Kidney glomerular epithelial cell (primary cell): ENCODE measurements at regions not wholly inside any gene's neighbourhood (a gene's known extent, or its start where the extent isn't known, plus 50 kb on each side); places are given as distances from the start of the nearest gene placed in this dataset.
"Not testable (repeated sequence)": the region's sequence is repeated elsewhere in the genome, so short reads cannot be mapped to it uniquely, and the experiment has no call there.

Experiments
- DNase-seq: peaks from one replicate; lab custom pipeline; 2025; lab: John Stamatoyannopoulos, UW

DNA sequence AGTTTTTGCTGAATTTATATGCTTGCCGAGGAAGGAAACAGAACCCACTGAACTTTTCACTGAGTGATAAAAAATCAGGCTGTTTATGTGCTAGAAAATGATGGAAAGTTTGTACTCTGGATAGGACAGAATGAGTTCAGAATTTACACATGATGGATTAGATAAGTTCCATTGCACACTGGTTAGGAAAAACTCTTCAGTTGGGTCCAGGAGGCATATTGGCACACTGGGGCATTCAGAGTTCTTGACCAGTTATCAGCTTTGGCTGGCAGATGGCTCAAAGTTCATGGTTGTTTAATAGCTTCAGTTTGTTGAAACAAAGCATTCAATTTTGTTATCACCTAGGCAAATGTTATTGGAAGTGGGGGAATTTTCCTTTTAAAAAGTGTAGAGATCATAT, 613.3 kb upstream of the SYNCRIP start:
- DNase-seq: no peak

DNA sequence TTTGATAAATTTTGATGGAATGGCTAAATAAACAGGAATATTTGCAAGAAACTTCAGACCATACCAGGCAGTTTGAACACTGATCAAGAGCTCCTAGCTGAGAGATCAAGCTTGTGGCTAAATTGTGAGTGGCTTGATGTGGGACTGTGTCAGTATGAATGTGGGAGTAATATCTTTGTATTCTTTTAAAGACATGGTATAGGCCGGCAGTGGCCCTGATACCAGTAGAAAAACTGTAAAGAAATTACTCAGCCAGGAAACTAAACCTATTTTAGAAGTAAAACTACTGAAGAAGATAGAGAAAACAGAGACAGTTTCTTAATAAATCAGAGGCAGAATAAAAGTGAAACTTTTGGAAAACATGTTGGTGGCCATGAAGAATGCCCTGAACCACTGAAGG, 608.4 kb upstream of the SYNCRIP start:
- DNase-seq: no peak

DNA sequence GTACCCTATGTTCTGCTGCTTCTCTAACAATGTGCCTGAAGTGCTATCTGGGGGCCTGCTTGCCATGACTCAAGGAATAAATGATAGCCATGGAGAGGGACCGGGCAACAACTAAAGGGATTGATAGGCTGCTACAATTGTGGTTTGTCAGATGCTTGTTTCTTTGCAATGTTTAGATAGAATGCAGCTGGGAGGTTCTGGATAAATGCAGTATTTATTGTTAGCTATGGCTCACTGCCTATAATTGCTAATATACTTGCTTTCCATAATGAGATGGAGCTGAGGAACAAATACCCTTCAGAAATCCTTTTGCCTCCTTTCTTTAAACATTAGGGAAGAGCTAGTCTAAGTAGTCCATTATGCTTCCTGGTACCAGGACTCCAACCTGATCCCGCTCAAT, 575.2 kb upstream of the SYNCRIP start:
- DNase-seq: no peak

DNA sequence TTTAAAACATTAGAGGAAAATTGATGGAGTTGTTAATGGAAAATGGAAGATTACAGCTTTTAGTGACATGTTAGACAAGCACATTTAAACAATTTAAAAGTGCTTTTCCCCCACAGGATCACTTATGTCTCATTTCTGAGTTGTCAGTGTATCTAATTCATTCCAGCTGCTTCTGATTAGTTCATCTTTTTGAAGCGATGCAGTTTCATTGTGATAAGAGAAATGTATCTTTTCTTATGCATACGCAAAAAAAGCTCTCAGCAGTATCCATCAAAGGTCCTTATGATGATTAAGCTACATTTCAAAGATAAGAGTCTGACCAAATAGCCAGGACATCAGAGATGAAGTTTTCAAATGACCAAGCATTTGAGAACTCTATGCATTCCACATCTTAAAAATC, 572.6 kb upstream of the SYNCRIP start:
- no peak for DNase-seq

DNA sequence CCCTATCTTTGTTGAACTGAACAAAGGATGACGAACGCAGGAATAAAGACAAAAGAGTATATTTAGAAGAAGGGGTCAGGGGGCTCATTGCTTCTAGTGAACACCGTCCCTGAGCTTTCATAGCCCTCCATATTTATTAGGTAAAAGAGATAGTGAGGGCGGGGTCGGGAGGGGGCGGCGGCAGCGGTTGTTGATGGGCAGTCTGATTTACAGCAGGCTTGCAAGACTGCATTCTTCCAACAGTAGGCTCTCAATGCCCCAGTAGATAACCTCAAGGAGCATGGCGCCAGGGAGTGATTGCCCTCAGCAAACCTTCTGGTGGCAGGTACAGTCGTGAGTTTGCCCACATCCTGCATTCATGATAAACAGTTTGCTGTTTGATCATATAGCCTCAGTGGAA, 563.3 kb upstream of the SYNCRIP start:
- DNase-seq: no peak

DNA sequence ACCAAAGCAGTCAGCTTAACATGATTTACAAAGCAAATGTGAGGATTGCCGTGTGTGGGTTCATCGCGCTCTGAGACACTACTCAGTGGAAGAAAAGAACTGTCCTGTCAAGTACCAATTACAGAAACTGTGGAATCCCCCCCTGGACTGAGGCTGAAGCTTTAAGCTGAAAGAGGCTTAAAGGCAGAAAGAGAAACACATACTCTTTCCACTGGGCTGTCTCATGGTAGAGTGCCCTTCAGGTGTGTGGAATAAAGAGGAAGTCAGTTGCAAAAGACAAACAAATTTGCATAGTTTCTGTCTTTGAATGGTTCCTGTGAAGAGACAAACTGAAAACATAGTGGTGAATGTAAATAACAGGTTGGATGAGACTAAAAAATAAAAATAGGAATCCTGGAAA, 560.4 kb upstream of the SYNCRIP start:
- DNase-seq: no peak

DNA sequence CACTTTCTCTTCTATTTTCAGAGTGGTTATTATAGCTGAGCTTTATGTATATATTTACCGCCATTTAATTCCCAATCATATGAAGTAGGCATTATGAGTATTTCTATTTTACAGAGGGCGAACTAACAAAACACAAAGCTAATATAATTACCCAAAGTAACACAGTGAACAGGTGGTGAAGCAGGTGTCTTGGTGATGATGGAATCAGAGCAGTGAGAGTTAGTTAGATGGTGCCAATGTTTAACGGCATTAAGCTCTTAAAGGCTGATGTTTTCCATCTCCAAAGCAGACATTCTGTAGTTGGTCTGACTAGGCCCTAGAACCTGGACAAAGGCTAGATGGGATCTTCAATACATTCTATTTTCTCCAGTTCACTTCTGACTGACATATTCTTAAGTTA, 551.1 kb upstream of the SYNCRIP start:
- DNase-seq: no peak

DNA sequence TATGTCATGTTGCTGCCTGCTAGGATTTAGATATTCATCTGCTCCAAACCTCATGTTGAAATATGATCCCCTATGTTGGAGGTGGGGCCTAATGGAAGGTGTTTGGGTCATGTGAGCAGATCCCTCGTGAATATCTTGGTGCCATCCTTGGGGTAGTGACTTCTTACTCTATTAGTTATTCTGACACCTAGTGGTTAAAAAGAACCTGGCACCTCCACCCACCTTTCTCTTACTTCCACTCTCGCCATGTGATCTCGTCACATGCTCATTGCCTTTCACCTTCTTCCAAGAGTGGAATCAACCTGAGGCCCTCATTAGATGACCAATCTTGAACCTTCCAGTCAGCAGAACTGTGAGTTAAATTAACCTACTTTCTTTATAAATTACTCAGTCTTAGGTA, 549.4 kb upstream of the SYNCRIP start:
- peak; percentile 19 for DNase-seq

DNA sequence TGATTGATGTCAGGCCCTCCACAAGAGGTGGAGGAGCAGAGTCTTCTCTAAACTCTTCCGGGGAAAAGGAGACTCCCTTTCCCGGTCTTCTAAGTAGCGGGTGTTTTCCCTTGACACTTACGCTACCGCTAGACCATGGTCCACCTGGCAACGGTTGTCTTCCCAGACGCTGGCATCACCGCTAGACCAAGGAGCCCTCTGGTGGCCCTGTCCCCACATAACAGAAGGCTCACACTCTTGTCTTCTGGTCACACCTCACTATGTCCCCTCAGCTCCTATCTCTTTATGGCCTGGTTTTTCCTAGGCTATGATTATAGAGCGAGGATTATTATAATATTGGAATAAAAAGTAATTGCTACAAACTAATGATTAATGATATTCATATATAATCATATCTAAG, 532.5 kb upstream of the SYNCRIP start:
- not testable (repeated sequence) for DNase-seq

DNA sequence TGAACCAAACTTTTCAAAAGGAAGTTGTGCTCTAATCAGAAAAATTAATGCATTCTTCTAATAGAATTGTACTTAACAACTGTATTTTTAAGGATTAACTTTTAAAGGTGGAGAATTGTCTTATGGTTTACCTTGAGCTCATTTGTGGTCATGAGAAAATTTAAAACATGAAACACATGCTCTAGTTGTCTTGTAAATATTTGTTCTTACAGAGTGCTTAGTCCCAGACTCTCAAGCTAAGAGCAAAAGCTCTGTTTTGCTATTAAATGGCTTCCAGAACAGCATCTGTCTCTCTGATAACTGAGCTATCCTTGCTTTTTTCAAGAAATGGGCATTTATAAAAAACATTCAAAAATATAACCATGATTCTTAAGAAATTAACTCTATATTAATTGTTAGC, 512.2 kb upstream of the SYNCRIP start:
- no peak for DNase-seq

DNA sequence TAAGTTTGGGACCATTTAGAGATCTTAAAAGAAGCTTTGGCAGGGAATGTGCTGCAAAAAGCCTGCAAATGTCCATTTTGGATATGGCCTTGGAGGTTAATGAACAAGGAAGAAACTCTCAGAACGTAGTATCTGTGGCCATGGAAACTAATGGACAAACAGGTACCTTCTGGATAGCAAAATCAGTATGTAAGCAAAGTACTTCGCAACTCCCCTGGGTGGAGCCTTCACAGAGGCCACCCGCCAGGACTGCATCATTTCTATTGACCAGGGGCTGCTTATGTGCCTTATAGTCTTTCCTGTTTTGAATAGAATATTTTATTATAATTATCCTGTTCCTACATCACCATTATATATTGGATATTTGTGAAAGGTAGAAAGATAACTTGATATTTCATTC, 510.8 kb upstream of the SYNCRIP start:
- DNase-seq: no peak

DNA sequence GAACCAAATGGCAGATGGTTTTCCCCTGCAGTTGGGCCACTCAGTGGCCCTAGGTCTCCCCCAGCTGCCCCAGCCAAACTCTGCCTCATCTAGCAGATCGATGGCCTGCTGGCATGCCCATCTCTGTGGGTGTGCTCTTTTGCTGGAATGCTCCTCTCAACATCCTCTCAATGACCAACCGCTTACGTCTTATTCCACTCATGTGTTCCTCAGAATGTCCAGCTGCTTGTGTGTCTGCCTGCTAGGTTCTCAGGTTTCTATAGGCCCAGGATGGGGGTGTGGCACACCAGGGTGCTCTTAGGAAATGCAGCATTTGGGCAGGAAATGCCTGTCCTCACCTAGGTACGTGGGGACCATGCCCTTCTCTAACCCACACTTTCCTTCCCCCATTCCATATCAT, 509.9 kb upstream of the SYNCRIP start:
- DNase-seq: no peak

DNA sequence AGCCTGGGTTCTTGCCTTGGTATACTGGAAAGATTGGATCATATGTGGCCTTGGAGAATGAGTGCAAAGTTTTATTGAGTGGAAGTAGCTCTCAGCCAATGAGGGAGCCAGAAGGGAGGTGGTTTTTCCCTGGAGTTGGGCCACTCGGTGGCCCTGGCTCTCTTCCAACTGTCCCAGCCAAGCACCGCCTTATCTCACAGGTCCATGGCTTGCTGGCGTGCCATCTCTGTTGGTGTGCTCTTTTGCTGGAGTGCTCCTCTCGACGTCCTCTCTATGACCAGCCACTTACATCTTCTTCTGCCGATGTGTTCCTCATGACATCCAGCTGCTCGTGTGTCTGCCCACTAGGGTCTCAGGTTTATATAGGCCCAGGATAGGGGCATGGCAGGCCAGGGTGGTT, 505.9 kb upstream of the SYNCRIP start:
- DNase-seq: no peak

DNA sequence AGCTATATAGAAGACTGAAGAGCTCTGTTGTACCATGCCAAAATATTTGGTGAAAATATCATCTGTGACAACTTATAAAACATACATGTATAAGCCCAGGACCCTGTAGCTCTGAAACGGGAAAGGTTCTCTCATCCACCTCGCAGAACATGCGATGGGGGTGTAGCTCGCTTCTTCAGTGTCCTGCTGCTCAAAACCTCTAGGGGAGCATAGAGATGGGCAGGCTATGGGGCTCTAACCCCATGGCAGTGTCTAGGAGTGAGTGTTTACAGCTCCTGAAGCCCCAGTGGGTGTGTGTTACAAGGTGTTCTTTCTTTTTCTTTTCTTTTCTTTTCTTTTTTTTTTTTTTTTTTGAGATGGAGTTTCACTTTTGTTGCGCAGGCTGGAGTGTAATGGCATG, 505.2 kb upstream of the SYNCRIP start:
- DNase-seq: no peak

DNA sequence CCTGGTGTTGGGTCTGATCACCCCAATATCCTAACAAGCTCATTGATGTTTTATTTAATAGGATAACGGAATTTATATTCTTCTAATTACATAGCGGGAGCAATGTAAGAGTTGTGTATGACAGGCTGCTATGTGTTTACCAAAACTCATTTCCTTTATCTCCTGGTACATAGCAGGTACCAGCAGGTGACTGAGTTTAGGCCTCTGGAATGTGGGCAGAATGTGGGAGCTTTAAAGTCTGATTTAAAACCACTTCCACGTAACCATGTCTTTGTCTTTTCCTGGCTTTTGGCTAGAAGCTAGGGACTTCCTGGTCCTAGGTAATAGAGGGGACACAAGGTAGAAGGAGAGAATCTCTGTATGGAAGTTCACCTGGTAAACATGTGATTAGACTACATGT, 504.6 kb upstream of the SYNCRIP start:
- no peak for DNase-seq

DNA sequence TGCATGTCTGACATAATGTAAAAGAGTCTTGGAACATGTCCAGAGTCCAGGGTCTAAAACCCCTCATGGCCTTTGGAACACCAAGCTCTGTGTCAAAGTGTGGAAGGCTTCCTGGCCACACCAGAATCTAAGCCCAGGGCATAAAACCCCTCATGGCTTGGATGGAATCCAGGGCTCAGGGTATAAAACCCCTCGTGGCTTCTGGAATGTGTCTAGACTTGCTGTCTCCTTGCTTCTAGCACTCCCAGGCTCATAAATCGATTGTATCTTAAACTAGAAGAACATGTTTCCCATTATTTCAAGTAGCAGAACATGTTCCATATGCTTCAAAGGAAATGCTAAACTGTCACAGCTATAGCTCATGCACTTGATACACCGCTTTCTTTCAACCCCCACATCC, 504.1 kb upstream of the SYNCRIP start:
- DNase-seq: not testable (repeated sequence)

DNA sequence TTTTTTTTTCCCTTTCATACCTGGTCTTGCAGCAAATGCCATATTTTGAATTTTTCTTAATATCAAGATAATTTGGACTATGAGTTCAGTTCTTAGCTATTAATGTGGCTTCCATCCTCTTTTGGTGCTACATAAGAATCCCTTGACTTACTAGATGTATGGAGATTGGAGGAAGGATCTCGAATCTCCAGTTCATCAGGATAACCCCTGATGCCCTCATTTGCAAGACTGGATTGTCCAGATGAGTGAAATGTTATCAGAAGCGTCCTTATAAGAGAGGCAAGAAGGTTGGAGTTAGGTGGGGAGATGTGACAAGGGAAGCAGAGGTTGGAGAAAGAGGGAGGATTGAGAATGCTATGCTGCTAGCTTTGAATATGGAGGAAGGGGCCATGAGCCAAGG, 499.6 kb upstream of the SYNCRIP start:
- no peak for DNase-seq

DNA sequence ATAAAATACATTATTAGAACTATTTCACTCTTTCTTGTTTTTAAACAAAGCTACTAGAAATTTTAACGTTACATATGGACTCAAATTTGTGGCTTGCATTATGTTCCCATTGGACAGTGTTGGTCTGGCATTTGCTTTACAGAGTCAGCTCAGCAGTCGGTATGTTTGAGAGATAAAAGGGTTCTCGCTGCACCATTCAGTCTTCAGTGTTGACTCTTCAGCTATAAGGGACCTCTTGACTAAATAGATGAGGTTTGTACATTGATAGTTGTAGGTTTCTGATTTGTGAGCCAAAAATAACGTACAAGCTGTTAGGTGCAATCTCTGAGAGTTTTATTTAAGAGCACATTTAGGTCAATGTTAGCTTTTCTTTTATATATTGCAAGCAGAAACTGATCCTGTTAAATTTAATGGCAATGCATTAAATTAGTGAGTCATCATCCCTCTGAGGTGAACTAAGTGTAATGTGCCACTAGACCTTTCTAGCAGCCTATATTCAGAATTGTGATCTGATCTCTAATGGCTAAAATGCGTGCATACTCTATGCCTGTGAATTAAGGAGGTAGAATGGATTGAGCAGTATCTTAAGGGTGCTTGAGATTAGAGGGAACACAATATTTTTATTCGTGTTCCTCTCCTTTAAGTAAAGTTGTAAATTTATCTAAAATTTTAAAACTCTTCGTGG, 485.6 kb upstream of the SYNCRIP start:
- DNase-seq: no peak

DNA sequence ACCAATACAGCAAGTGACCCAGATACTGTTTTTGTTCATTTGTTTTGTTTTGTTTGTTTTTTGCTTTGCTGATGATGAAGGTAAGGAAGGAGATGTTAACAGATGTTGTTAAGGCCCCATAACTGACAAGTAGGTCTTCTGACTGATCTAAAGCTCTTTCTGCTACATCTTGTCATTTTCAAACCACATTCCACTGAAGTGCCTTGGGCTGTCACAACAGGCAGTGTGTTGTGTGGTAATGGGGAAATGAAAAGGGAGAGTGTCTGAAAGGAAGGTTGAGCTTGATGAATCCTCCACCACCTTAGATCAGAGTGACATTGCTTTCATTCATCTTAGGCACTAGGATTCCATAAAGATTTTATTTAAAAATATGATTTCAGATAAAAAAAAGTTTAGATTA, 479.4 kb upstream of the SYNCRIP start:
- no peak for DNase-seq

DNA sequence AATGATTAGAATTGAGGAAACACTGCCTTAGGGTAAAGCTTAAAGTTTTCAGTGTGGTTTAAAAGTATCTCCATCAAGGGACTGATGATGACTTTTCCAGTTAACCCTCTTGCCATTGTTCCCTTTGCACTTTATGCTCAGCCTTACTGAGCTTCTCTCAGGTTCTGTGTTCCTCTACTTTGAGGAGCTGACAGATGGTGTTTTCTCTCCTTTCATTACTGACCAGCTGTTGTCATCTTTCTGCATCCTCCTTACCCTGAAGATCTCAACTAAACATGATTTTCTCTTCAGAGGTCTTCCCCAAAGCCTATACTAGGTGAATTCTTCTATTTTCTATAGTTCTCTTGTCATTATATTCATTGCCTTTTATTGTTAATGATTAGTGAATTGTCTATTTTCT, 475.6 kb upstream of the SYNCRIP start:
- DNase-seq: no peak

DNA sequence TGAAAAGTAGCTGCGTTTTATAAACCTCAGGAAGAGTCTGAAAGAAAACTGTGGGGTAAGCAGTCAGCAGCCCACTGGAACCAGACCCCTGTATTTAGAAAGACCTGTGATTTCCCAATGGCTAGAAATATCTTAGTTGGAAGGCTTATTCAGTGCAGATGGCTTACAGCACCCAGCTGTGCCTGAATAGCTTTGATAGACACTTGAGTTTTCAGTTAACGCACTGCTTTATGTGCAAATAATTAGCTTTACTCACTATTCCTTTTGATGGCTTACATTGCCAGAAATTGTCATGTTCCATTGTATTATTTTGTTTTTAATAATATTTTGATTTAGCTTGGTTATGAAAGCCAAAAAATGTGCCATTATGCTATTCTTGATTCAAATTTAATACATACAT, 465.3 kb upstream of the SYNCRIP start:
- no peak for DNase-seq

DNA sequence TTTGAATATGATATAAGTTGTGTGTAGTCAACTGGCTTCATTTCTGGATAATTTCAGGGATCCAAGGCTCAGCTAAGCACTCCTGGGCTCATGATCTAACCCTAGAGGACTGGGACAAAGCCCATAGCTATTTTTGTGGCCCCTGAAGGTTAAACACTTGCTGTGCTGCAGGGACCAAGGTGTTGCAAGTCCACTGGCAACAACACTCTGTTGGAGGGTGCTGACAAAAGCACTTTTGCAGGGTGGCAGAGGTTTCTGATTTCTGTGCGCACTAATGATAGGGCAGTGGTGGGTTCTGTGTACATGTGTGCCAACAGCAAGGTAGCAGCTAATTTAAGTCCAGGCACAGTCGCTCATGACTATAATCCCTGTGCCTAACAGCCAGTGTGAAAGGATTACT, 445.3 kb upstream of the SYNCRIP start:
- no peak for DNase-seq

DNA sequence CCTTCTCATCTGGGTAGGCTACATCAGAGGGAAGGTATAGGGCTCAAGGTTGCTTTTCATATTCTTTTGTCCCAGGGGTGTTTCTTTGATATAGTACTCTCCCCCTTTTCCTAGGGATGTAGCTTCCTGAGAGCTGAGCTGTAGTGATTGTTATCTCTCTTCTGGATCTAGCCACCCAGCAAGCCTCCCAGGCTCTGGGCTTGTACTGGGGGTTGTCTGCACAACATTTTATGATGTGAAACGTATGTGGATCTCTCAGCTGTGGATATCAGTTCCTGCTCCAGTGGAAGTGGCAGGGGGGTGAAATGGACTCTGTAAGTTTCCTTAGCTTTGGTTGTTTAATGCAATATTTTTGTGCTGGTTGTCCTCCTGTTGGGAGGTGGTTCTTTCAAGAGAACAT, 437.3 kb upstream of the SYNCRIP start:
- no peak for DNase-seq

DNA sequence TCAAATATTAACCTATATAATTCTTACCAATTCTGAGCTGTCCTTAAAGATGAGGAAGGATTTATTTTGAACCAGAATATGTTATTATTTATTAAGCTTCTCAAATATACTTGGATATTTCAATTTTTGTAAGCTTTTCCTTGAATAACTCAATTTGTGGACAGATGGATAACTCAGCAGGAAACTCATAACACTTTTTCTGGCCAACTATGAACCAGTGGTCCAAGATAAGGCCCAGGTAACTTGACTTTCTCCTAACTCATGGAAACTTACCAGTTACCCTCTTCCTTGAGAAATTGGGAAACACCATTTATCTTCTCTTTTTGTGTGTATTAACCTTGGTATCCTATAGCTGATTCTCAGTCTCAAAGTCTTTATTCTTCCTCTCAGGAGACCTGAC, 427.5 kb upstream of the SYNCRIP start:
- no peak for DNase-seq

DNA sequence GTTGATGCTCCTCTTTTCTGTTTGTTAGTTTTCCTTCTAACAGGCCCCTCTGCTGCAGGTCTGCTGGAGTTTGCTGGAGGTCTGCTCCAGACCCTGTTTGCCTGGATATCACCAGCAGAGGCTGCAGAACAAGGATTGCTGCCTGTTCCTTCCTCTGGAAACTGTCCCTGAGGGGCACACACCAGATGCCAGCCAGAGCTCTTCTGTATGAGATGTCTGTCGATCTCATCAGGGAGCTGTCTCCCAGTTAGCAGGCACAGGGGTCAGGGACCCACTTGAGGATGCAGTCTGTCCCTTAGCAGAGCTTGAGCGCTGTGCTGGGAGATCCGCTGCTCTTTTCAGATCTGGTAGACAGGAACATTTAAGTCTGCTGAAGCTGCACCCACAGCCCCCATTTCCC, 422.3 kb upstream of the SYNCRIP start:
- DNase-seq: not testable (repeated sequence)
